H1 (cell line): ENCODE measurements at regions not wholly inside any gene's neighbourhood (a gene's known extent, or its start where the extent isn't known, plus 50 kb on each side); places are given as distances from the start of the nearest gene placed in this dataset.

Source experiments
- CTCF ChIA-PET: fragments of 300-600 bp; sonication (Branson Sonifier 250); formaldehyde crosslinking; loops from one replicate; lab custom pipeline; 2021; ENCODE audit not compliant: partially characterized antibody; lab: Charles Lee
- POLR2A ChIA-PET: fragments of 300-600 bp; sonication (Branson Sonifier 250); formaldehyde crosslinking; loops from one replicate; lab custom pipeline; 2021; ENCODE audit warnings: inconsistent platforms; ENCODE audit not compliant: partially characterized antibody; lab: Charles Lee
- DNase-seq, 2 experiments: peaks; one replicate each; pipeline versions ENCODE4 v3.0.0 to v3.0.0-alpha.2; 2010 to 2022; ENCODE audit warnings: low spot score in 2 of 2, low read depth in 1 of 2, mixed read lengths in 1 of 2
- FAIRE-seq: peaks from 2 replicates; lab custom pipeline; 2011; peaks lifted over from hg19 to GRCh38; lab: Jason Lieb, UNC
- H2AFZ ChIP-seq: 2 replicates; pipeline ENCODE4 v1.8.1; 2012; ENCODE audit warnings: low read length, inconsistent platforms
- H2AK5ac ChIP-seq: 2 replicates; pipeline ENCODE4 v1.6.1; 2013; ENCODE audit warnings: low read depth, low read length
- H2BK120ac ChIP-seq: replicated peaks from 2 replicates; pipeline ENCODE3; 2013; ENCODE audit warnings: low read depth, low read length, inconsistent platforms
- H2BK12ac ChIP-seq: 2 replicates; pipeline ENCODE4 v1.6.1; 2013; ENCODE audit warnings: low read depth, low read length
- H2BK15ac ChIP-seq: 2 replicates; pipeline ENCODE4 v1.6.1; 2013; ENCODE audit warnings: low read length
- H2BK20ac ChIP-seq: 2 replicates; pipeline ENCODE4 v1.6.1; 2013; ENCODE audit warnings: low read length
- H2BK5ac ChIP-seq: 2 replicates; pipeline ENCODE4 v1.6.1; 2013; ENCODE audit warnings: low read depth, low read length
- H3K14ac ChIP-seq: 2 replicates; pipeline ENCODE4 v1.6.1; 2013; ENCODE audit warnings: inconsistent platforms; ENCODE audit not compliant: insufficient read length
- H3K18ac ChIP-seq: 2 replicates; pipeline ENCODE4 v1.6.1; 2013; ENCODE audit warnings: low read length; ENCODE audit errors: extremely low read depth
- H3K23ac ChIP-seq: 2 replicates; pipeline ENCODE4 v1.6.1; 2013; ENCODE audit warnings: inconsistent platforms; ENCODE audit not compliant: insufficient read length
- H3K23me2 ChIP-seq: 2 replicates; pipeline ENCODE4 v1.6.1; 2013; ENCODE audit warnings: low read depth, low read length
- H3K27ac ChIP-seq: 2 replicates; pipeline ENCODE4 v1.6.1; 2011; ENCODE audit warnings: low read depth, low read length, inconsistent platforms
- H3K27me3 ChIP-seq, 4 experiments: replicated peaks in 1 of 4; 1 replicate in 1 of 4; 2 replicates in 3 of 4; pipeline versions ENCODE4 v1.6.1 to v1.8.1; 2011 to 2013; ENCODE audit warnings: low read length in 3 of 4, mild to moderate bottlenecking in 3 of 4, inconsistent platforms in 2 of 4, mixed read lengths in 2 of 4, moderate library complexity in 1 of 4; ENCODE audit not compliant: control insufficient read depth in 3 of 4, insufficient read depth in 3 of 4; ENCODE audit errors: extremely low read depth in 1 of 4
- H3K36me3 ChIP-seq, 4 experiments: 2 replicates each; pipeline versions ENCODE4 v1.6.1 to v1.8.1; 2011 to 2013; ENCODE audit warnings: mild to moderate bottlenecking in 4 of 4, low read length in 3 of 4, moderate library complexity in 2 of 4, control low read depth in 1 of 4, inconsistent platforms in 1 of 4; ENCODE audit not compliant: insufficient read depth in 4 of 4, control insufficient read depth in 2 of 4
- H3K4ac ChIP-seq: replicated peaks from 2 replicates; pipeline ENCODE3; 2013; ENCODE audit warnings: low read length, low read depth, mixed read lengths, inconsistent platforms; ENCODE audit not compliant: insufficient read length
- H3K4me1 ChIP-seq, 4 experiments: replicated peaks in 1 of 4; 1 replicate in 1 of 4; 2 replicates in 3 of 4; pipeline versions ENCODE4 v1.6.1 to v1.8.1; 2011 to 2013; ENCODE audit warnings: low read length in 3 of 4, inconsistent platforms in 2 of 4, mixed read lengths in 1 of 4; ENCODE audit not compliant: insufficient read depth in 4 of 4, control insufficient read depth in 3 of 4
- H3K4me2 ChIP-seq, 2 experiments: 2 replicates each; pipeline versions ENCODE4 v1.6.1 to v1.8.1; 2011 to 2013; ENCODE audit warnings: low read depth in 2 of 2, low read length in 2 of 2, control low read depth in 1 of 2, inconsistent platforms in 1 of 2, mild to moderate bottlenecking in 1 of 2; ENCODE audit not compliant: insufficient read depth in 1 of 2
- H3K4me3 ChIP-seq, 4 experiments: fragments of 200-600, 300-600 bp in 1 of 4; sonication (generic), shearing (Covaris generic), sonication (Bioruptor Twin) in 1 of 4; 2 replicates each; pipeline versions ENCODE4 v1.5.1 to v1.8.1; 2011 to 2016; ENCODE audit warnings: low read length in 4 of 4, low read depth in 3 of 4, control low read depth in 2 of 4, inconsistent platforms in 2 of 4, mild to moderate bottlenecking in 2 of 4, mixed read lengths in 1 of 4, moderate library complexity in 1 of 4; ENCODE audit not compliant: insufficient read depth in 2 of 4; ENCODE audit errors: extremely low read depth in 1 of 4
- H3K56ac ChIP-seq: replicated peaks from 2 replicates; pipeline ENCODE3; 2013; ENCODE audit warnings: low read depth, mild to moderate bottlenecking, mixed read lengths, low read length, inconsistent platforms; ENCODE audit not compliant: insufficient read length
- H3K79me1 ChIP-seq: 2 replicates; pipeline ENCODE4 v1.6.1; 2013; ENCODE audit warnings: low read depth, low read length, control low read depth
- H3K79me2 ChIP-seq, 2 experiments: 2 replicates each; pipeline versions ENCODE4 v1.6.1 to v1.8.1; 2012 to 2013; ENCODE audit warnings: low read length in 2 of 2, mild to moderate bottlenecking in 2 of 2, inconsistent platforms in 1 of 2; ENCODE audit not compliant: insufficient read depth in 2 of 2, control insufficient read depth in 1 of 2
- H3K9ac ChIP-seq, 4 experiments: replicated peaks in 1 of 4; 1 replicate in 1 of 4; 2 replicates in 3 of 4; pipeline versions ENCODE4 v1.6.1 to v1.8.1; 2011 to 2013; ENCODE audit warnings: low read depth in 3 of 4, low read length in 3 of 4, control low read depth in 2 of 4, mild to moderate bottlenecking in 2 of 4, moderate library complexity in 2 of 4, inconsistent platforms in 1 of 4; ENCODE audit errors: extremely low read depth in 1 of 4
- H3K9me3 ChIP-seq, 2 experiments: 2 replicates each; pipeline versions ENCODE4 v1.6.1 to v1.8.1; 2012 to 2013; ENCODE audit warnings: mild to moderate bottlenecking in 2 of 2, moderate library complexity in 2 of 2, control low read depth in 1 of 2, inconsistent platforms in 1 of 2, low read depth in 1 of 2, low read length in 1 of 2, mixed read lengths in 1 of 2; ENCODE audit not compliant: insufficient read depth in 2 of 2
- H4K20me1 ChIP-seq, 2 experiments: replicated peaks in 1 of 2; 2 replicates each; pipeline versions ENCODE3 to v1.8.1; 2011 to 2013; ENCODE audit warnings: inconsistent platforms in 2 of 2, low read length in 2 of 2, mild to moderate bottlenecking in 1 of 2; ENCODE audit not compliant: insufficient read depth in 2 of 2, control insufficient read depth in 1 of 2
- H4K5ac ChIP-seq: 2 replicates; pipeline ENCODE4 v1.6.1; 2013; ENCODE audit warnings: low read length, low read depth, mixed read lengths, inconsistent platforms; ENCODE audit not compliant: insufficient read length
- H4K8ac ChIP-seq: 2 replicates; pipeline ENCODE4 v1.8.0; 2013; ENCODE audit warnings: mild to moderate bottlenecking, moderate library complexity, low read length, inconsistent platforms; ENCODE audit not compliant: insufficient read depth; ENCODE audit errors: extremely low read depth
- H4K91ac ChIP-seq: replicated peaks from 2 replicates; pipeline ENCODE3; 2013; ENCODE audit warnings: low read length, mixed read lengths, inconsistent platforms; ENCODE audit not compliant: insufficient read length
- ASH2L ChIP-seq: fragments of 200-600, 300-600 bp; sonication (generic); IDR thresholded peaks from one replicate; pipeline ENCODE4 v1.7.1; 2017; ENCODE audit warnings: low read length
- CHD2 ChIP-seq: IDR thresholded peaks from 2 replicates; pipeline ENCODE4 v1.6.1; 2012; ENCODE audit warnings: low read length, improper control_type of control experiment
- CTBP2 ChIP-seq: IDR thresholded peaks from 2 replicates; pipeline ENCODE4 v1.7.0; 2011; ENCODE audit warnings: borderline replicate concordance, mild to moderate bottlenecking, moderate library complexity, mixed read lengths, low read length; ENCODE audit not compliant: insufficient read depth, insufficient read length
- JUN ChIP-seq: IDR thresholded peaks from 2 replicates; pipeline ENCODE4 v1.6.1; 2011; ENCODE audit warnings: low read depth, mild to moderate bottlenecking, improper control_type of control experiment, low read length
- POLR2AphosphoS5 ChIP-seq: IDR thresholded peaks from 2 replicates; pipeline ENCODE4 v1.6.1; 2011; ENCODE audit warnings: low read depth, low read length
- RNF2 ChIP-seq: fragments of 200-900, 300-1000 bp; sonication (generic); IDR thresholded peaks from 2 replicates; pipeline ENCODE4 v1.7.1; 2016; ENCODE audit warnings: borderline replicate concordance, low read depth, mild to moderate bottlenecking, antibody characterized with exemption, low read length; ENCODE audit not compliant: poor library complexity, severe bottlenecking; ENCODE audit errors: missing control alignments
- SRF ChIP-seq: IDR thresholded peaks from 2 replicates; pipeline ENCODE4 v1.6.1; 2011; ENCODE audit warnings: mild to moderate bottlenecking, low read depth, low read length, moderate library complexity
- TAF7 ChIP-seq: optimal IDR thresholded peaks from 2 replicates; pipeline ENCODE3; 2011; ENCODE audit warnings: low read depth, mild to moderate bottlenecking, inconsistent platforms, low read length, moderate library complexity, borderline replicate concordance
- WGBS, 2 experiments: shearing (Covaris generic) in 1 of 2; methylation state at CpG; one replicate each; pipeline versions ENCODE4 v1.1.6 to v1.1.7; 2013 to 2015; ENCODE audit warnings: low lambda C conversion rate in 2 of 2, mixed read lengths in 2 of 2, inconsistent platforms in 1 of 2, low coverage in 1 of 2, missing lambda C conversion rate in 1 of 2; ENCODE audit not compliant: insufficient replicate concordance in 2 of 2, insufficient coverage in 1 of 2, insufficient read length in 1 of 2; ENCODE audit errors: extremely low coverage in 1 of 2, missing lambda C conversion rate in 1 of 2; 5-methylcytosine and 5-hydroxymethylcytosine counted together
- TF ChIP-seq, protein P1 (sequence below): IDR thresholded peaks from 2 replicates; pipeline ENCODE4 v1.6.1; 2011; ENCODE audit warnings: low read depth, mild to moderate bottlenecking, low read length; ENCODE audit not compliant: insufficient read depth

DNA sequence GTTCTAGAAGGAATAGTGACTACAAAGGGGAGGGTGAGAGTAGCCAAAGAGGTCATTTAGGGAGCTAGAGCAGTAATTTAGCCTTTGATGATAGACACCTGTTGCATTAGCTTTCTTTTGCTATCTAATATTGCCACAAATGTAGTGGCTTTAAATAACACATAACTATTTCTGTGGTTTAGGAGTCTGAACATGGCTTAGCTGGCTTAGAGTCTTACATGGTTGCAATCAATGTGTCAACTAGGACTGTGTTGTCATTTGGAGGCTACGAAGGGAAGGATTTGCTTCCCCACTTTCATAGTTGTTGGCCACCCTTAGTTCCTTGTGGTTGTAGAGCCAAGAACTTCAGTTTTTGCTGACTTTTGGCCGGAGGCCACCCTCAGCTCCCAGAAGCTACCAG lies 99.9 kb downstream of the C12orf50 start:
- FAIRE-seq (no peak), DNase-seq (no peak)
- Histone ChIP-seq H3K36me3 (no peaks in the 10 kb centered on the region), H3K27me3 (no peaks in the 10 kb centered on the region), H3K4me3 (no peak overlapping the region), H3K9me3 (no peaks in the 10 kb centered on the region), H4K20me1 (no peaks in the 10 kb centered on the region), H4K5ac (no peak overlapping the region), H3K4ac (no peak overlapping the region), H2BK15ac (no peak overlapping the region), H2AK5ac (no peak overlapping the region), H2BK20ac (no peak overlapping the region), H2AFZ (no peak overlapping the region), H2BK120ac (no peak overlapping the region), H2BK12ac (no peak overlapping the region), H3K4me2 (no peak overlapping the region), H3K79me2 (no peaks in the 10 kb centered on the region), H4K91ac (no peak overlapping the region), H3K18ac (no peak overlapping the region), H3K4me1 (no peaks in the 10 kb centered on the region), H3K23ac (no peak overlapping the region), H3K56ac (no peak overlapping the region), H3K27ac (no peak overlapping the region), H3K9ac (no peak overlapping the region), H3K23me2 (no peaks in the 10 kb centered on the region), H2BK5ac (no peak overlapping the region), H3K79me1 (no peaks in the 10 kb centered on the region), H3K14ac (no peak overlapping the region), H4K8ac (no peak overlapping the region)
- POLR2A ChIA-PET: no interaction called here
- CTCF ChIA-PET: interaction anchor here (0.6 to 1.0 kb wide), 2 partner anchors 10 to 124 kb away, joined by 3 to 4 read pairs; no protein-coding TSS in a partner anchor
- 92% methylated on average over 2 of the region's 2 CpGs; no CpG with 5 or more reads in 1 of the 2 experiments for whole genome bisulfite sequencing, 2 experiments
- TF ChIP-seq SRF (no peak), ASH2L (no peak), TAF7 (no peak), POLR2AphosphoS5 (no peak), CHD2 (no peak), RNF2 (no peak), CTBP2 (no peak), JUN (no peak)
- TF ChIP-seq, protein P1, sequence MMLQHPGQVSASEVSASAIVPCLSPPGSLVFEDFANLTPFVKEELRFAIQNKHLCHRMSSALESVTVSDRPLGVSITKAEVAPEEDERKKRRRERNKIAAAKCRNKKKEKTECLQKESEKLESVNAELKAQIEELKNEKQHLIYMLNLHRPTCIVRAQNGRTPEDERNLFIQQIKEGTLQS: no peak
